GM12865 (cell line): ENCODE measurements at regions not wholly inside any gene's neighbourhood (a gene's known extent, or its start where the extent isn't known, plus 50 kb on each side); places are given as distances from the start of the nearest gene placed in this dataset.

Experiments
- DNase-seq: peaks from one replicate; pipeline ENCODE4 v3.0.0; 2010; ENCODE audit warnings: low read depth
- H3K4me3 ChIP-seq: 2 replicates; pipeline ENCODE4 v1.5.1; 2011; ENCODE audit warnings: mild to moderate bottlenecking, low read depth, low read length, control low read depth
- CTCF ChIP-seq: IDR thresholded peaks from 2 replicates; pipeline ENCODE4 v1.5.1; 2011; ENCODE audit warnings: low read length, control low read depth, low read depth, inconsistent platforms; ENCODE audit not compliant: insufficient read depth; ENCODE audit errors: missing control alignments

- H3K4me3 ChIP-seq: no peak overlapping the region
- no peak for TF ChIP-seq CTCF
- no peak for DNase-seq
These were observed 164.1 kb upstream of the CCDC68 start for GRCh38 chr18:55123361-55123760.

- DNase-seq: peak; percentile 37
- no peak for TF ChIP-seq CTCF
- H3K4me3 ChIP-seq: no peak overlapping the region
These were observed 162.3 kb upstream of the CCDC68 start for GRCh38 chr18:55121397-55122170.

GRCh38 chr18:55120896-55121295, 161.6 kb upstream of the CCDC68 start:
- no peak for TF ChIP-seq CTCF
- no peak for DNase-seq
- no peak overlapping the region for H3K4me3 ChIP-seq

DNA sequence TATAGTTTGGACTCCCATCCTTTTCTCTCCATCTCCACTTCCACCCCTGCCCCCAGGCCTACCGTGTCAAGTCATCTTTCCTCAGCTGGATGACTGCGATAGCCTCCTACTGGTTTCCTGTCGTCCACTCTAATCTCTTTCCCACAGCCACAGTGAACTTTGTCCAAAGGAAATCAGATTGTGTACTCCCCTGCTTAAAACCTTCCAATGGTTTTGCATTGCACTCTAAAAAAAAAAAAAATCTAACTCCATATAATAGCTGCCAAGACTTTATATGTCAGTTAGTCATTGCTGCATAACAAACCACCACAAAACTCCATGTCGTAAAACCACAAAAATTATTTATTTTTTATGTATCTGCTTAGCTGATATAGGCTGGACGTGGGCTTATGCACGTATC, 160.2 kb upstream of the CCDC68 start:
- H3K4me3 ChIP-seq: no peak overlapping the region
- DNase-seq: no peak
- TF ChIP-seq CTCF: no peak

- no peak for DNase-seq
These were observed 159.8 kb upstream of the CCDC68 start for GRCh38 chr18:55119016-55119415.

DNA sequence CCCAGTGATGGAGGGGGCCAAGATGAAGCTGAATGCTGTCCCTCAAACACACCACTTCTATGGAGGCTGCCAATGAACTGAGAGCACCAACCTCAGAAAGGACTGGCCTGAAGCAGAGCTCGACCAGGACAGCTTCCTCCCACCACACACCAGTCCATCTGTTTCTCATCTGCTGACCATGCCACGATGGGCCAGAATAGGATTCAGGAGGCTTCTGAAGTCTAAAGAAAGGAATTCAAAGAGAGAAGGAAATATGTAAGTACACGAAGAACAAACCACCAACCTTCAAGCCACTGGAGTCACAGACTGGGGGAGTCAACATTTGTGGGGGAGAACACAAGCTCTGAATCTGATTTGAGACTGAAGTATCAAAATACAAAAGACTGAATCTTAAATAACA, 157.6 kb upstream of the CCDC68 start:
- H3K4me3 ChIP-seq: no peak overlapping the region
- no peak for TF ChIP-seq CTCF
- DNase-seq: no peak

More at GRCh38 chr18:55119016-55119415, 159.8 kb upstream of the CCDC68 start:
- TF ChIP-seq CTCF: no peak
- no peak overlapping the region for H3K4me3 ChIP-seq

DNA sequence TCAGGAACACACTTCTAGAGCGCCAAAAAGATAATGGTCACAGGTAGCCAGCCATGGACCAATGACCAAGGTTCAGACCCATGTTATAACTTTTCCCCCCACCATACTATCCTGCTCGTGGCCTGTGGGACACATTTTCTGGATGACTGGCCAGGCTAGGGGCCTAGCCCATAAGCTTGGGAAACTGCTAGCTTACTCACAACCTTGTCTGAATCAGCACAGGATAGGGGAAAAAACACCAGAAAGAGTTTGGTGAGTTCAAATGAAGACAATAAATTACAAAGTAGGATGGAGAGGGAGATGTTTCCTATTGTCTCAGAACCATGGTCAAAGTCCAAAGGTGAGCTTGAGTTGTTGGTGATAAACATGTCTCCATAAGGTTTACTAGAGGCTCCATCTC, 156.3 kb upstream of the CCDC68 start:
- TF ChIP-seq CTCF: no peak
- no peak overlapping the region for H3K4me3 ChIP-seq
- no peak for DNase-seq
